GM12878 (cell line): ENCODE measurements at regions not wholly inside any gene's neighbourhood (a gene's known extent, or its start where the extent isn't known, plus 50 kb on each side); places are given as distances from the start of the nearest gene placed in this dataset.

ENCODE experiments used
- CTCF ChIP-seq, 3 experiments: IDR thresholded peaks in 2 of 3; conservative IDR thresholded peaks in 1 of 3; 2 replicates each; pipeline ENCODE4 v1.5.1; 2011; ENCODE audit warnings: low read depth in 3 of 3, low read length in 3 of 3, mild to moderate bottlenecking in 3 of 3, control low read depth in 2 of 3, moderate library complexity in 2 of 3, inconsistent platforms in 1 of 3, mixed read lengths in 1 of 3; ENCODE audit not compliant: control insufficient read depth in 2 of 3, insufficient read depth in 1 of 3; ENCODE audit errors: extremely low read depth in 1 of 3
- EED ChIP-seq: sonication (generic); IDR thresholded peaks from 2 replicates; pipeline ENCODE4 v1.6.1; 2016; ENCODE audit warnings: antibody characterized with exemption, low read depth
- HDAC2 ChIP-seq: fragments of 200-600 bp; sonication (generic); IDR thresholded peaks from 2 replicates; pipeline ENCODE4 v1.6.1; 2017
- HDAC6 ChIP-seq: fragments of 200-600 bp; sonication (generic); IDR thresholded peaks from one replicate; pipeline ENCODE4 v1.8.0; 2017; ENCODE audit warnings: antibody characterized with exemption; ENCODE audit not compliant: unreplicated experiment
- MLLT1 ChIP-seq: fragments of 450-650 bp; IDR thresholded peaks from 2 replicates; pipeline ENCODE4 v1.6.1; 2016; ENCODE audit warnings: mild to moderate bottlenecking
- POLR2A ChIP-seq: IDR thresholded peaks from 2 replicates; pipeline ENCODE4 v1.6.1; 2011; ENCODE audit warnings: low read depth, mild to moderate bottlenecking, low read length
- RAD21 ChIP-seq: IDR thresholded peaks from 2 replicates; pipeline ENCODE4 v1.6.1; 2011; ENCODE audit warnings: mild to moderate bottlenecking, low read depth, low read length, moderate library complexity; ENCODE audit not compliant: insufficient read depth
- RCOR1 ChIP-seq: conservative IDR thresholded peaks from 2 replicates; pipeline ENCODE4 v1.6.1; 2012; ENCODE audit warnings: low read depth, low read length, improper control_type of control experiment
- SP1 ChIP-seq: IDR thresholded peaks from one replicate; pipeline ENCODE4 v1.6.1; 2011; ENCODE audit warnings: low read depth, low read length
- TAF1 ChIP-seq: IDR thresholded peaks from 2 replicates; pipeline ENCODE4 v1.6.1; 2011; ENCODE audit warnings: mild to moderate bottlenecking, low read depth, low read length, borderline replicate concordance
- TCF12 ChIP-seq: IDR thresholded peaks from 2 replicates; pipeline ENCODE4 v1.6.1; 2011; ENCODE audit warnings: low read depth, mild to moderate bottlenecking, low read length

- TF ChIP-seq TCF12, result no peak
- TF ChIP-seq SP1, result no peak
- TF ChIP-seq CTCF (IDR thresholded peaks at IDR 0.05 in 2 of 3, conservative IDR thresholded peaks at IDR 0.05 in 1 of 3; ENCODE audit: control insufficient read depth in 2 of 3, extremely low read depth in 1 of 3, insufficient read depth in 1 of 3, low read depth in 3 of 3, low read length in 3 of 3), result no peak
- no peak for TF ChIP-seq TAF1
- no peak for TF ChIP-seq RAD21
- TF ChIP-seq RCOR1, result no peak
- TF ChIP-seq HDAC6, result no peak
- TF ChIP-seq EED, result no peak
- TF ChIP-seq MLLT1, result no peak
- TF ChIP-seq HDAC2, result no peak
- no peak for TF ChIP-seq POLR2A
Observed at GRCh38 chr22:49420651-49421050, 407.0 kb downstream of the BRD1 start.
